NB4 (cell line): ENCODE measurements at regions not wholly inside any gene's neighbourhood (a gene's known extent, or its start where the extent isn't known, plus 50 kb on each side); places are given as distances from the start of the nearest gene placed in this dataset.

Source experiments
- DNase-seq: peaks from one replicate; pipeline ENCODE4 v3.0.0; 2010; ENCODE audit warnings: low read depth
- H3K4me3 ChIP-seq: one replicate; pipeline ENCODE4 v1.5.1; 2011; ENCODE audit warnings: mild to moderate bottlenecking, low read depth, low read length, moderate library complexity
- CTCF ChIP-seq: IDR thresholded peaks from one replicate; pipeline ENCODE4 v1.5.1; 2012; ENCODE audit warnings: low read depth, low read length
- MAX ChIP-seq: IDR thresholded peaks from 2 replicates; pipeline ENCODE4 v1.6.1; 2011; ENCODE audit warnings: low read depth, low read length
- MYC ChIP-seq: IDR thresholded peaks from 2 replicates; pipeline ENCODE4 v1.6.1; 2011; ENCODE audit warnings: low read depth, low read length
- POLR2A ChIP-seq: IDR thresholded peaks from 2 replicates; pipeline ENCODE4 v1.6.1; 2011; ENCODE audit warnings: mild to moderate bottlenecking; ENCODE audit not compliant: insufficient read length; ENCODE audit errors: extremely low read depth

GRCh38 chr4:18582841-18583240, 561.3 kb upstream of the LCORL start:
- TF ChIP-seq POLR2A (no peak), CTCF (no peak), MYC (no peak), MAX (no peak)
- no peak for DNase-seq
- no peak overlapping the region for H3K4me3 ChIP-seq

- no peak for TF ChIP-seq MAX
- TF ChIP-seq POLR2A: no peak
- TF ChIP-seq MYC: no peak
- no peak for TF ChIP-seq CTCF
- no peak for DNase-seq
- H3K4me3 ChIP-seq: no peak overlapping the region
Measured at GRCh38 chr4:18578307-18578706, 556.8 kb upstream of the LCORL start.

- no peak for DNase-seq
- H3K4me3 ChIP-seq: no peak overlapping the region
- no peak for TF ChIP-seq MYC
- no peak for TF ChIP-seq MAX
- no peak for TF ChIP-seq CTCF
- no peak for TF ChIP-seq POLR2A
Measured at GRCh38 chr4:18572481-18572880, 550.9 kb upstream of the LCORL start.

GRCh38 chr4:18571301-18571761, 549.8 kb upstream of the LCORL start:
- TF ChIP-seq POLR2A: no peak
- TF ChIP-seq CTCF: no peak
- no peak for TF ChIP-seq MAX
- no peak for TF ChIP-seq MYC
- H3K4me3 ChIP-seq: no peak overlapping the region
- DNase-seq: no peak

GRCh38 chr4:18570370-18570769, 548.8 kb upstream of the LCORL start:
- no peak overlapping the region for H3K4me3 ChIP-seq
- no peak for TF ChIP-seq MAX
- no peak for DNase-seq

- H3K4me3 ChIP-seq: no peak overlapping the region
- TF ChIP-seq CTCF (no peak), MYC (no peak), MAX (no peak), POLR2A (no peak)
- no peak for DNase-seq
Measured at GRCh38 chr4:18568600-18568999, 547.0 kb upstream of the LCORL start.
